NCI-H69 (cell line): ENCODE measurements at regions not wholly inside any gene's neighbourhood (a gene's known extent, or its start where the extent isn't known, plus 50 kb on each side); places are given as distances from the start of the nearest gene placed in this dataset.
"Not testable (repeated sequence)": the region's sequence is repeated elsewhere in the genome, so short reads cannot be mapped to it uniquely, and the experiment has no call there.

Source experiments
- DNase-seq: peaks from one replicate; lab custom pipeline; 2025; lab: John Stamatoyannopoulos, UW

GRCh38 chr6:18595774-18596530, 208.8 kb downstream of the RNF144B start:
- DNase-seq, result peak; percentile 82

- DNase-seq, result no peak
Measured at GRCh38 chr6:18596531-18596835, 209.3 kb downstream of the RNF144B start.

GRCh38 chr6:18598551-18599264, 211.6 kb downstream of the RNF144B start:
- no peak for DNase-seq

- DNase-seq, result peak; percentile 8
Measured at GRCh38 chr6:18600255-18600654, 213.1 kb downstream of the RNF144B start.

GRCh38 chr6:18601516-18602020, 214.4 kb downstream of the RNF144B start:
- DNase-seq, result peak; percentile 58

- DNase-seq, result no peak
Measured at GRCh38 chr6:18602931-18603330, 215.8 kb downstream of the RNF144B start.

GRCh38 chr6:18603361-18603760, 216.2 kb downstream of the RNF144B start:
- no peak for DNase-seq

GRCh38 chr6:18605841-18606240, 218.7 kb downstream of the RNF144B start:
- no peak for DNase-seq

- no peak for DNase-seq
Measured at GRCh38 chr6:18609715-18610114, 222.6 kb downstream of the RNF144B start.

GRCh38 chr6:18613319-18613925, 226.3 kb downstream of the RNF144B start:
- no peak for DNase-seq

GRCh38 chr6:18629571-18629970, 242.4 kb downstream of the RNF144B start:
- DNase-seq, result peak; percentile 4

- DNase-seq, result no peak
Measured at GRCh38 chr6:18632670-18633410, 245.7 kb downstream of the RNF144B start.

GRCh38 chr6:18634912-18635311, 247.8 kb downstream of the RNF144B start:
- no peak for DNase-seq

- DNase-seq, result no peak
Measured at GRCh38 chr6:18640134-18640533, 253.0 kb downstream of the RNF144B start.

- DNase-seq, result no peak
Measured at GRCh38 chr6:18640754-18641153, 253.6 kb downstream of the RNF144B start.

- no peak for DNase-seq
Measured at GRCh38 chr6:18654821-18655220, 267.7 kb downstream of the RNF144B start.

- DNase-seq, result peak; percentile 49
Measured at GRCh38 chr6:18656506-18656905, 269.4 kb downstream of the RNF144B start.

- not testable (repeated sequence) for DNase-seq
Measured at GRCh38 chr6:18659994-18660393, 272.8 kb downstream of the RNF144B start.

GRCh38 chr6:18663011-18663410, 275.9 kb downstream of the RNF144B start:
- DNase-seq, result peak; percentile 94

- DNase-seq, result no peak
Measured at GRCh38 chr6:18664401-18664800, 277.3 kb downstream of the RNF144B start.

GRCh38 chr6:18667612-18668011, 280.5 kb downstream of the RNF144B start:
- DNase-seq, result no peak

- DNase-seq, result no peak
Measured at GRCh38 chr6:18668994-18669393, 281.8 kb downstream of the RNF144B start.
